ENCODE measurements at regions not wholly inside any gene's neighbourhood (a gene's known extent, or its start where the extent isn't known, plus 50 kb on each side); places are given as distances from the start of the nearest gene placed in this dataset.

- TF ChIP-seq CTCF (IDR thresholded peaks at IDR 0.05) (no peak), EZH2 (IDR thresholded peaks at IDR 0.05) (no peak)
Measured at GRCh38 chr2:71849607-71850305, 297.9 kb downstream of the CYP26B1 start.

Data from neural progenitor cell (in vitro differentiated cells).